Gastroesophageal sphincter (tissue), 4 donors: ENCODE measurements at regions not wholly inside any gene's neighbourhood (a gene's known extent, or its start where the extent isn't known, plus 50 kb on each side); places are given as distances from the start of the nearest gene placed in this dataset.

Experiments used
- ATAC-seq: fragments of 150-250 bp; one replicate; pipeline ENCODE4 v1.9.1; 2016; ENCODE audit warnings: mild to moderate bottlenecking, moderate library complexity
- H3K27ac ChIP-seq, 4 donors: fragments of 200-600 bp; sonication (generic) in 3 of 4; 1 replicate in 3 of 4; 2 replicates in 1 of 4; pipeline ENCODE4 v1.5.1; 2016 to 2019
- H3K27me3 ChIP-seq: fragments of 200-600 bp; sonication (generic); one replicate; pipeline ENCODE4 v1.5.1; 2019
- H3K36me3 ChIP-seq, 2 donors: fragments of 200-600 bp; sonication (generic); one replicate each; pipeline ENCODE4 v1.5.1; 2019; ENCODE audit warnings: control low read depth in 1 of 2
- H3K4me1 ChIP-seq, 3 donors: fragments of 200-600 bp; sonication (generic); 1 replicate in 2 of 3; 2 replicates in 1 of 3; pipeline ENCODE4 v1.5.1; 2016 to 2019; ENCODE audit warnings: control low read depth in 2 of 3
- H3K4me3 ChIP-seq, 2 donors: fragments of 200-600 bp; sonication (generic); one replicate each; pipeline ENCODE4 v1.5.1; 2019; ENCODE audit warnings: mild to moderate bottlenecking in 1 of 2, moderate library complexity in 1 of 2
- H3K9me3 ChIP-seq, 3 donors: fragments of 200-600 bp; sonication (generic); one replicate each; pipeline ENCODE4 v1.5.1; 2017 to 2019; ENCODE audit warnings: control low read depth in 2 of 3
- CTCF ChIP-seq, 4 experiments: fragments of 200-600 bp in 2 of 4; fragments of 450-650 bp in 2 of 4; sonication (generic) in 1 of 4; IDR thresholded peaks; one replicate each; pipeline ENCODE4 v1.5.1; 2017 to 2019; ENCODE audit warnings: antibody characterized with exemption in 4 of 4, mild to moderate bottlenecking in 2 of 4, moderate library complexity in 2 of 4
- EP300 ChIP-seq: sonication (generic); formaldehyde crosslinking; IDR thresholded peaks from one replicate; pipeline ENCODE4 v1.6.1; 2017; ENCODE audit warnings: antibody characterized with exemption, mild to moderate bottlenecking
- POLR2A ChIP-seq, 2 donors: fragments of 450-650 bp; IDR thresholded peaks; one replicate each; pipeline ENCODE4 v1.6.1; 2017; ENCODE audit warnings: antibody characterized with exemption in 2 of 2, mild to moderate bottlenecking in 2 of 2, moderate library complexity in 1 of 2
- POLR2AphosphoS5 ChIP-seq: sonication (generic); formaldehyde crosslinking; IDR thresholded peaks from one replicate; pipeline ENCODE4 v1.6.1; 2017; ENCODE audit warnings: antibody characterized with exemption
- WGBS, 2 donors: methylation state at CpG; one replicate each; pipeline ENCODE4 v1.1.5; 2018; ENCODE audit warnings: low coverage in 1 of 2; 5-methylcytosine and 5-hydroxymethylcytosine counted together

GRCh38 chr13:107843681-107844080, 371.7 kb downstream of the LIG4 start:
- ATAC-seq = no peak
- no peaks in the 10 kb centered on the region for H3K9me3 ChIP-seq
- no peaks in the 10 kb centered on the region for H3K4me1 ChIP-seq
- no peak for TF ChIP-seq POLR2A (IDR thresholded peaks at IDR 0.05)
- TF ChIP-seq CTCF (IDR thresholded peaks at IDR 0.05) = no peak
- no peak for TF ChIP-seq EP300
- no peak for TF ChIP-seq POLR2AphosphoS5
- H3K27ac ChIP-seq = no peak overlapping the region
- H3K27me3 ChIP-seq = peaks cover 4% of the 10 kb centered on the region
- 61 to 62% methylated on average over 2 to 3 of the region's 3 CpGs for WGBS, 2 donors
- no peaks in the 10 kb centered on the region for H3K36me3 ChIP-seq
- H3K4me3 ChIP-seq = no peak overlapping the region

- 59 to 63% methylated on average over 3 to 4 of the region's 4 CpGs for WGBS, 2 donors
- Histone ChIP-seq H3K9me3 (no peaks in the 10 kb centered on the region), H3K4me3 (no peak overlapping the region), H3K27me3 (peaks cover 4% of the 10 kb centered on the region), H3K36me3 (no peaks in the 10 kb centered on the region), H3K4me1 (no peaks in the 10 kb centered on the region), H3K27ac (no peak overlapping the region)
- no peak for ATAC-seq
- no peak for TF ChIP-seq POLR2A (IDR thresholded peaks at IDR 0.05)
- TF ChIP-seq EP300 = no peak
- TF ChIP-seq POLR2AphosphoS5 = no peak
- TF ChIP-seq CTCF (IDR thresholded peaks at IDR 0.05) = no peak
Measured at GRCh38 chr13:107843281-107843680, 372.1 kb downstream of the LIG4 start.

GRCh38 chr13:107842562-107843180, 372.7 kb downstream of the LIG4 start:
- Histone ChIP-seq H3K27ac (no peak overlapping the region), H3K9me3 (no peaks in the 10 kb centered on the region), H3K27me3 (peaks cover 4% of the 10 kb centered on the region), H3K36me3 (no peaks in the 10 kb centered on the region), H3K4me3 (no peak overlapping the region), H3K4me1 (no peaks in the 10 kb centered on the region)
- TF ChIP-seq EP300 (no peak), POLR2A (IDR thresholded peaks at IDR 0.05) (no peak), CTCF (IDR thresholded peaks at IDR 0.05) (no peak), POLR2AphosphoS5 (no peak)
- no peak for ATAC-seq
- 20 to 21% methylated on average over 3 of the region's 3 CpGs for WGBS, 2 donors

- TF ChIP-seq POLR2AphosphoS5 (no peak), EP300 (no peak), CTCF (IDR thresholded peaks at IDR 0.05) (no peak), POLR2A (IDR thresholded peaks at IDR 0.05) (no peak)
- ATAC-seq = no peak
- WGBS, 2 donors = 20 to 35% methylated on average over 1 to 2 of the region's 3 CpGs
Measured at GRCh38 chr13:107838588-107839161, 376.7 kb downstream of the LIG4 start.

GRCh38 chr13:107836685-107837084, 378.7 kb downstream of the LIG4 start:
- TF ChIP-seq POLR2A (IDR thresholded peaks at IDR 0.05) (no peak), CTCF (IDR thresholded peaks at IDR 0.05) (no peak), EP300 (no peak), POLR2AphosphoS5 (no peak)
- Histone ChIP-seq H3K4me3 (no peak overlapping the region), H3K27ac (no peak overlapping the region), H3K36me3 (no peaks in the 10 kb centered on the region), H3K4me1 (no peaks in the 10 kb centered on the region), H3K27me3 (peaks cover 10% of the 10 kb centered on the region), H3K9me3 (no peaks in the 10 kb centered on the region)
- ATAC-seq = no peak
- 69% methylated on average over 6 of the region's 6 CpGs for WGBS, 2 donors

More at GRCh38 chr13:107838588-107839161, 376.7 kb downstream of the LIG4 start:
- H3K4me3 ChIP-seq = no peak overlapping the region
- no peak overlapping the region for H3K27ac ChIP-seq
- no peaks in the 10 kb centered on the region for H3K9me3 ChIP-seq
- H3K36me3 ChIP-seq = no peaks in the 10 kb centered on the region
- peaks cover 10% of the 10 kb centered on the region for H3K27me3 ChIP-seq
- no peaks in the 10 kb centered on the region for H3K4me1 ChIP-seq
